ENCODE measurements at regions not wholly inside any gene's neighbourhood (a gene's known extent, or its start where the extent isn't known, plus 50 kb on each side); places are given as distances from the start of the nearest gene placed in this dataset.

- TF ChIP-seq EP300 (IDR thresholded peaks at IDR 0.05) (no peak), POLR2A (IDR thresholded peaks at IDR 0.05) (no peak)
- TF ChIP-seq, protein P1, sequence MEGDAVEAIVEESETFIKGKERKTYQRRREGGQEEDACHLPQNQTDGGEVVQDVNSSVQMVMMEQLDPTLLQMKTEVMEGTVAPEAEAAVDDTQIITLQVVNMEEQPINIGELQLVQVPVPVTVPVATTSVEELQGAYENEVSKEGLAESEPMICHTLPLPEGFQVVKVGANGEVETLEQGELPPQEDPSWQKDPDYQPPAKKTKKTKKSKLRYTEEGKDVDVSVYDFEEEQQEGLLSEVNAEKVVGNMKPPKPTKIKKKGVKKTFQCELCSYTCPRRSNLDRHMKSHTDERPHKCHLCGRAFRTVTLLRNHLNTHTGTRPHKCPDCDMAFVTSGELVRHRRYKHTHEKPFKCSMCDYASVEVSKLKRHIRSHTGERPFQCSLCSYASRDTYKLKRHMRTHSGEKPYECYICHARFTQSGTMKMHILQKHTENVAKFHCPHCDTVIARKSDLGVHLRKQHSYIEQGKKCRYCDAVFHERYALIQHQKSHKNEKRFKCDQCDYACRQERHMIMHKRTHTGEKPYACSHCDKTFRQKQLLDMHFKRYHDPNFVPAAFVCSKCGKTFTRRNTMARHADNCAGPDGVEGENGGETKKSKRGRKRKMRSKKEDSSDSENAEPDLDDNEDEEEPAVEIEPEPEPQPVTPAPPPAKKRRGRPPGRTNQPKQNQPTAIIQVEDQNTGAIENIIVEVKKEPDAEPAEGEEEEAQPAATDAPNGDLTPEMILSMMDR (IDR thresholded peaks at IDR 0.05) = no peak
- no peak for DNase-seq (ENCODE audit: low spot score in 2 of 2)
- Histone ChIP-seq H3K27me3 (no peaks in the 10 kb centered on the region), H3K4me3 (no peak overlapping the region), H3K36me3 (no peaks in the 10 kb centered on the region), H3K27ac (no peak overlapping the region), H3K9me3 (no peaks in the 10 kb centered on the region), H3K4me1 (no peaks in the 10 kb centered on the region)
- 73 to 85% methylated on average over 7 of the region's 7 CpGs for WGBS, 2 donors
These were observed 486.8 kb downstream of the PDCD6IP start for GRCh38 chr3:34284959-34285826.

DNA sequence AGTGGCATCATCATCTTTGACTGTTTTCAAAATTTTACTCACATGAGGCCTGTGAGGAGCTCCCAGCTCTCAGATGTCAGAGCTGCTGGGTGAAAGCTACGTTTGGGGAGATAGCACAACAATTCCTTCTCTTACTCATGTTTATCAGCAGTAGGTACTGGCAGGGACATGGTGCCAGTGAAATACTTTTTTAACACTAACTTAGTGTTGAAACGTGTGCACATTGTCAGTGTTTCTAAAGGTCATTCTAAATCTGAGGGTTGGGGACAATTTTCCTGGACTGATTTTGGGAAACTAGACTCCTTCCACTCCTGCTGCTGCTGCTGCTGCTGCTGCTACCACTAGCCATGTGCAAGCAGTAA lies 487.4 kb downstream of the PDCD6IP start:
- TF ChIP-seq, protein P1 (IDR thresholded peaks at IDR 0.05) = no peak
- TF ChIP-seq POLR2A (IDR thresholded peaks at IDR 0.05) (no peak), EP300 (IDR thresholded peaks at IDR 0.05) (no peak)
- no peaks in the 10 kb centered on the region for H3K27me3 ChIP-seq
- no peaks in the 10 kb centered on the region for H3K36me3 ChIP-seq
- DNase-seq (ENCODE audit: low spot score in 2 of 2) = no peak
- no peaks in the 10 kb centered on the region for H3K9me3 ChIP-seq
- H3K27ac ChIP-seq = no peak overlapping the region
- no peaks in the 10 kb centered on the region for H3K4me1 ChIP-seq
- H3K4me3 ChIP-seq = no peak overlapping the region
- WGBS, 2 donors = 44% methylated on average over 2 of the region's 2 CpGs

- DNase-seq (ENCODE audit: low spot score in 2 of 2) = no peak
- Histone ChIP-seq H3K36me3 (no peaks in the 10 kb centered on the region), H3K9me3 (no peaks in the 10 kb centered on the region), H3K4me3 (no peak overlapping the region), H3K27me3 (no peaks in the 10 kb centered on the region), H3K27ac (no peak overlapping the region), H3K4me1 (no peaks in the 10 kb centered on the region)
- TF ChIP-seq, protein P1 (IDR thresholded peaks at IDR 0.05) = no peak
- TF ChIP-seq EP300 (IDR thresholded peaks at IDR 0.05) = no peak
- no peak for TF ChIP-seq POLR2A (IDR thresholded peaks at IDR 0.05)
- 49 to 51% methylated on average over 3 of the region's 3 CpGs for WGBS, 2 donors
These were observed 494.3 kb downstream of the PDCD6IP start for GRCh38 chr3:34292605-34293300.

DNA sequence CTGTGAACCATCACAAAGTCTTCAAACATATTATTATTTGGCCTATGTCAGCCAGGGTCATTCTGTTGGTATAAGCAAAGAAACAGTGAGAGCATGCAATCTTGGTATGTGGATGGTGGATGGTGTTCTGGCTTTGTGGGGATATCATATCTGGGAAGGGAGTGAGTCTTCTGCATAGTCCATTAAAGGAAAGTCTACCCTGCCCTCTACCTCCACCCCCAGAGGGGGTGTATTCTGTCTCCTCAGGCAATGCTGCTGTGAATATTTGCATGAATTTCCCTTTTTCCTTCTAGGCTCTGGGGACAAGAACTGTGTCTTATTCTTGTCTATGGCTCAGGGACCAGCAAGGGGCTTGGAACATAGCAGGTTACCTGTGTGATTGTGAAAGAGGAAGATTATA lies 495.8 kb downstream of the PDCD6IP start:
- Histone ChIP-seq H3K27me3 (no peaks in the 10 kb centered on the region), H3K27ac (no peak overlapping the region), H3K36me3 (no peaks in the 10 kb centered on the region), H3K4me3 (no peak overlapping the region), H3K4me1 (no peaks in the 10 kb centered on the region), H3K9me3 (no peaks in the 10 kb centered on the region)
- no peak for DNase-seq (ENCODE audit: low spot score in 2 of 2)
- TF ChIP-seq POLR2A (IDR thresholded peaks at IDR 0.05) (no peak), EP300 (IDR thresholded peaks at IDR 0.05) (no peak)
- TF ChIP-seq, protein P1 (IDR thresholded peaks at IDR 0.05) = no peak

DNA sequence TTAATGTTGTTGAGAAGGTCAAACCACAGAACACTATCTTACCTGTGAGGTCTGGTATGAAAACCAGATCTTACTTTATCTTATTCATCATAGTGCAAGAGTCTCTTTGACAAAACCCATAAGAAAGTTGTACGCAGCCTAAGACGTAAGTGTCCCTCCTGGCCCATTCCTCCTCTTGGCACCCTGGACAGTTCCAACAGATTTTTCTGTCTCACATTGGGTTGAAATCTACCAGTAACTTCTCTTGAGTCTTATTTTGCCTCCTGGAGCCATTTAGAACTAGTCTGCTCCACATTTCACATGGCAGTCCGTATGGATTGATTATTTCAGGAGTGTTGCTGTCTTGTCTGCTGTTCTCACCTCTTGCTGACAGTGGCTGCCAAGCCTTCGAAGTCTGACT lies 498.4 kb downstream of the PDCD6IP start:
- H3K9me3 ChIP-seq = no peaks in the 10 kb centered on the region
- WGBS, 2 donors = 77 to 82% methylated on average over 4 of the region's 4 CpGs
- no peak overlapping the region for H3K4me3 ChIP-seq
- no peaks in the 10 kb centered on the region for H3K36me3 ChIP-seq
- DNase-seq (ENCODE audit: low spot score in 2 of 2) = no peak
- no peaks in the 10 kb centered on the region for H3K27me3 ChIP-seq
- H3K27ac ChIP-seq = no peak overlapping the region
- TF ChIP-seq EP300 (IDR thresholded peaks at IDR 0.05) = no peak
- TF ChIP-seq, protein P1 (IDR thresholded peaks at IDR 0.05) = no peak
- no peak for TF ChIP-seq POLR2A (IDR thresholded peaks at IDR 0.05)
- no peaks in the 10 kb centered on the region for H3K4me1 ChIP-seq

Data from tibial nerve (tissue), 4 donors.